H1 (cell line): ENCODE measurements at regions not wholly inside any gene's neighbourhood (a gene's known extent, or its start where the extent isn't known, plus 50 kb on each side); places are given as distances from the start of the nearest gene placed in this dataset.

Experiments
- CTCF ChIA-PET: fragments of 300-600 bp; sonication (Branson Sonifier 250); formaldehyde crosslinking; loops from one replicate; lab custom pipeline; 2021; ENCODE audit not compliant: partially characterized antibody; lab: Charles Lee
- POLR2A ChIA-PET: fragments of 300-600 bp; sonication (Branson Sonifier 250); formaldehyde crosslinking; loops from one replicate; lab custom pipeline; 2021; ENCODE audit warnings: inconsistent platforms; ENCODE audit not compliant: partially characterized antibody; lab: Charles Lee
- DNase-seq, 2 experiments: peaks; one replicate each; pipeline versions ENCODE4 v3.0.0 to v3.0.0-alpha.2; 2010 to 2022; ENCODE audit warnings: low spot score in 2 of 2, low read depth in 1 of 2, mixed read lengths in 1 of 2
- FAIRE-seq: peaks from 2 replicates; lab custom pipeline; 2011; peaks lifted over from hg19 to GRCh38; lab: Jason Lieb, UNC
- H2AFZ ChIP-seq: 2 replicates; pipeline ENCODE4 v1.8.1; 2012; ENCODE audit warnings: low read length, inconsistent platforms
- H2AK5ac ChIP-seq: 2 replicates; pipeline ENCODE4 v1.6.1; 2013; ENCODE audit warnings: low read depth, low read length
- H2BK120ac ChIP-seq: replicated peaks from 2 replicates; pipeline ENCODE3; 2013; ENCODE audit warnings: low read depth, low read length, inconsistent platforms
- H2BK12ac ChIP-seq: 2 replicates; pipeline ENCODE4 v1.6.1; 2013; ENCODE audit warnings: low read depth, low read length
- H2BK15ac ChIP-seq: 2 replicates; pipeline ENCODE4 v1.6.1; 2013; ENCODE audit warnings: low read length
- H2BK20ac ChIP-seq: 2 replicates; pipeline ENCODE4 v1.6.1; 2013; ENCODE audit warnings: low read length
- H2BK5ac ChIP-seq: 2 replicates; pipeline ENCODE4 v1.6.1; 2013; ENCODE audit warnings: low read depth, low read length
- H3K14ac ChIP-seq: 2 replicates; pipeline ENCODE4 v1.6.1; 2013; ENCODE audit warnings: inconsistent platforms; ENCODE audit not compliant: insufficient read length
- H3K18ac ChIP-seq: 2 replicates; pipeline ENCODE4 v1.6.1; 2013; ENCODE audit warnings: low read length; ENCODE audit errors: extremely low read depth
- H3K23ac ChIP-seq: 2 replicates; pipeline ENCODE4 v1.6.1; 2013; ENCODE audit warnings: inconsistent platforms; ENCODE audit not compliant: insufficient read length
- H3K23me2 ChIP-seq: 2 replicates; pipeline ENCODE4 v1.6.1; 2013; ENCODE audit warnings: low read depth, low read length
- H3K27ac ChIP-seq: 2 replicates; pipeline ENCODE4 v1.6.1; 2011; ENCODE audit warnings: low read depth, low read length, inconsistent platforms
- H3K27me3 ChIP-seq, 4 experiments: replicated peaks in 1 of 4; 1 replicate in 1 of 4; 2 replicates in 3 of 4; pipeline versions ENCODE4 v1.6.1 to v1.8.1; 2011 to 2013; ENCODE audit warnings: low read length in 3 of 4, mild to moderate bottlenecking in 3 of 4, inconsistent platforms in 2 of 4, mixed read lengths in 2 of 4, moderate library complexity in 1 of 4; ENCODE audit not compliant: control insufficient read depth in 3 of 4, insufficient read depth in 3 of 4; ENCODE audit errors: extremely low read depth in 1 of 4
- H3K36me3 ChIP-seq, 4 experiments: 2 replicates each; pipeline versions ENCODE4 v1.6.1 to v1.8.1; 2011 to 2013; ENCODE audit warnings: mild to moderate bottlenecking in 4 of 4, low read length in 3 of 4, moderate library complexity in 2 of 4, control low read depth in 1 of 4, inconsistent platforms in 1 of 4; ENCODE audit not compliant: insufficient read depth in 4 of 4, control insufficient read depth in 2 of 4
- H3K4ac ChIP-seq: replicated peaks from 2 replicates; pipeline ENCODE3; 2013; ENCODE audit warnings: low read length, low read depth, mixed read lengths, inconsistent platforms; ENCODE audit not compliant: insufficient read length
- H3K4me1 ChIP-seq, 4 experiments: replicated peaks in 1 of 4; 1 replicate in 1 of 4; 2 replicates in 3 of 4; pipeline versions ENCODE4 v1.6.1 to v1.8.1; 2011 to 2013; ENCODE audit warnings: low read length in 3 of 4, inconsistent platforms in 2 of 4, mixed read lengths in 1 of 4; ENCODE audit not compliant: insufficient read depth in 4 of 4, control insufficient read depth in 3 of 4
- H3K4me2 ChIP-seq, 2 experiments: 2 replicates each; pipeline versions ENCODE4 v1.6.1 to v1.8.1; 2011 to 2013; ENCODE audit warnings: low read depth in 2 of 2, low read length in 2 of 2, control low read depth in 1 of 2, inconsistent platforms in 1 of 2, mild to moderate bottlenecking in 1 of 2; ENCODE audit not compliant: insufficient read depth in 1 of 2
- H3K4me3 ChIP-seq, 4 experiments: fragments of 200-600, 300-600 bp in 1 of 4; sonication (generic), shearing (Covaris generic), sonication (Bioruptor Twin) in 1 of 4; 2 replicates each; pipeline versions ENCODE4 v1.5.1 to v1.8.1; 2011 to 2016; ENCODE audit warnings: low read length in 4 of 4, low read depth in 3 of 4, control low read depth in 2 of 4, inconsistent platforms in 2 of 4, mild to moderate bottlenecking in 2 of 4, mixed read lengths in 1 of 4, moderate library complexity in 1 of 4; ENCODE audit not compliant: insufficient read depth in 2 of 4; ENCODE audit errors: extremely low read depth in 1 of 4
- H3K56ac ChIP-seq: replicated peaks from 2 replicates; pipeline ENCODE3; 2013; ENCODE audit warnings: low read depth, mild to moderate bottlenecking, mixed read lengths, low read length, inconsistent platforms; ENCODE audit not compliant: insufficient read length
- H3K79me1 ChIP-seq: 2 replicates; pipeline ENCODE4 v1.6.1; 2013; ENCODE audit warnings: low read depth, low read length, control low read depth
- H3K79me2 ChIP-seq, 2 experiments: 2 replicates each; pipeline versions ENCODE4 v1.6.1 to v1.8.1; 2012 to 2013; ENCODE audit warnings: low read length in 2 of 2, mild to moderate bottlenecking in 2 of 2, inconsistent platforms in 1 of 2; ENCODE audit not compliant: insufficient read depth in 2 of 2, control insufficient read depth in 1 of 2
- H3K9ac ChIP-seq, 4 experiments: replicated peaks in 1 of 4; 1 replicate in 1 of 4; 2 replicates in 3 of 4; pipeline versions ENCODE4 v1.6.1 to v1.8.1; 2011 to 2013; ENCODE audit warnings: low read depth in 3 of 4, low read length in 3 of 4, control low read depth in 2 of 4, mild to moderate bottlenecking in 2 of 4, moderate library complexity in 2 of 4, inconsistent platforms in 1 of 4; ENCODE audit errors: extremely low read depth in 1 of 4
- H3K9me3 ChIP-seq, 2 experiments: 2 replicates each; pipeline versions ENCODE4 v1.6.1 to v1.8.1; 2012 to 2013; ENCODE audit warnings: mild to moderate bottlenecking in 2 of 2, moderate library complexity in 2 of 2, control low read depth in 1 of 2, inconsistent platforms in 1 of 2, low read depth in 1 of 2, low read length in 1 of 2, mixed read lengths in 1 of 2; ENCODE audit not compliant: insufficient read depth in 2 of 2
- H4K20me1 ChIP-seq, 2 experiments: replicated peaks in 1 of 2; 2 replicates each; pipeline versions ENCODE3 to v1.8.1; 2011 to 2013; ENCODE audit warnings: inconsistent platforms in 2 of 2, low read length in 2 of 2, mild to moderate bottlenecking in 1 of 2; ENCODE audit not compliant: insufficient read depth in 2 of 2, control insufficient read depth in 1 of 2
- H4K5ac ChIP-seq: 2 replicates; pipeline ENCODE4 v1.6.1; 2013; ENCODE audit warnings: low read length, low read depth, mixed read lengths, inconsistent platforms; ENCODE audit not compliant: insufficient read length
- H4K8ac ChIP-seq: 2 replicates; pipeline ENCODE4 v1.8.0; 2013; ENCODE audit warnings: mild to moderate bottlenecking, moderate library complexity, low read length, inconsistent platforms; ENCODE audit not compliant: insufficient read depth; ENCODE audit errors: extremely low read depth
- H4K91ac ChIP-seq: replicated peaks from 2 replicates; pipeline ENCODE3; 2013; ENCODE audit warnings: low read length, mixed read lengths, inconsistent platforms; ENCODE audit not compliant: insufficient read length
- WGBS, 2 experiments: shearing (Covaris generic) in 1 of 2; methylation state at CpG; one replicate each; pipeline versions ENCODE4 v1.1.6 to v1.1.7; 2013 to 2015; ENCODE audit warnings: low lambda C conversion rate in 2 of 2, mixed read lengths in 2 of 2, inconsistent platforms in 1 of 2, low coverage in 1 of 2, missing lambda C conversion rate in 1 of 2; ENCODE audit not compliant: insufficient replicate concordance in 2 of 2, insufficient coverage in 1 of 2, insufficient read length in 1 of 2; ENCODE audit errors: extremely low coverage in 1 of 2, missing lambda C conversion rate in 1 of 2; 5-methylcytosine and 5-hydroxymethylcytosine counted together
- TF ChIP-seq, protein P1 (sequence below): fragments of 300-600 bp; sonication (generic); IDR thresholded peaks from 2 replicates; pipeline ENCODE4 v1.7.1; 2012; ENCODE audit warnings: low read length, moderate library complexity, mild to moderate bottlenecking, inconsistent platforms; ENCODE audit not compliant: insufficient replicate concordance

DNA sequence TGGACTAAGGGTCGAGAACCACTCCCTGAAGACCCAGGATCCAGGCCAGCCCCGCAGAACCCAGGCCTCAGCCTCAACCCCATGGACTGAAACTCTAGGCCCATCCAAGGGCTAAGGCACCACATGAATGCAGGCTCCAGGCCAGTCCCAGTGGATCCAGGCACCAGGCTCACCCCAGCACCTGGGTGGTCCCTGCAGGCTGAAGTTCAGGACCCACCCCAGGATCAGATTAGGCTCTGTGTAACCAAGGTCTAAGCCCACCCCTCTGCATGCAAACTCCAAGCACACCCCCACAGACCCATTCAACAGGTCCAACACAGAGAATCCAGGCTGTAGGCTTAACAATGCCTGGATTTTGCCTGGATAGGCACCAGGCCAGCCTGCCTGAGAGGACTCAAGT, 1876.2 kb downstream of the PCDH9 start:
- Histone ChIP-seq H3K4me3 (no peak overlapping the region), H4K8ac (no peak overlapping the region; the same call in 1 of the 2 replicates), H4K20me1 (no peaks in the 10 kb centered on the region), H3K27ac (no peak overlapping the region), H3K79me1 (no peaks in the 10 kb centered on the region), H3K79me2 (no peaks in the 10 kb centered on the region), H2BK5ac (no peak overlapping the region), H3K36me3 (no peaks in the 10 kb centered on the region), H3K4ac (no peak overlapping the region), H3K27me3 (no peaks in the 10 kb centered on the region), H3K18ac (no peak overlapping the region), H4K91ac (no peak overlapping the region), H4K5ac (no peak overlapping the region), H3K56ac (no peak overlapping the region), H2BK12ac (no peak overlapping the region), H3K14ac (no peak overlapping the region), H2AFZ (no peak overlapping the region), H2AK5ac (no peak overlapping the region), H3K9me3 (no peaks in the 10 kb centered on the region; a peak in 1 of 4 replicates), H2BK20ac (no peak overlapping the region), H3K23ac (no peak overlapping the region), H2BK15ac (no peak overlapping the region), H3K4me1 (no peaks in the 10 kb centered on the region), H3K23me2 (no peaks in the 10 kb centered on the region), H3K9ac (no peak overlapping the region), H3K4me2 (no peak overlapping the region), H2BK120ac (no peak overlapping the region)
- 71% methylated on average over 2 of the region's 2 CpGs; no CpG with 5 or more reads in 1 of the 2 experiments for WGBS, 2 experiments
- ChIA-PET POLR2A (no interaction called here), CTCF (no interaction called here)
- DNase-seq, result no peak
- FAIRE-seq, result no peak
- TF ChIP-seq, protein P1, sequence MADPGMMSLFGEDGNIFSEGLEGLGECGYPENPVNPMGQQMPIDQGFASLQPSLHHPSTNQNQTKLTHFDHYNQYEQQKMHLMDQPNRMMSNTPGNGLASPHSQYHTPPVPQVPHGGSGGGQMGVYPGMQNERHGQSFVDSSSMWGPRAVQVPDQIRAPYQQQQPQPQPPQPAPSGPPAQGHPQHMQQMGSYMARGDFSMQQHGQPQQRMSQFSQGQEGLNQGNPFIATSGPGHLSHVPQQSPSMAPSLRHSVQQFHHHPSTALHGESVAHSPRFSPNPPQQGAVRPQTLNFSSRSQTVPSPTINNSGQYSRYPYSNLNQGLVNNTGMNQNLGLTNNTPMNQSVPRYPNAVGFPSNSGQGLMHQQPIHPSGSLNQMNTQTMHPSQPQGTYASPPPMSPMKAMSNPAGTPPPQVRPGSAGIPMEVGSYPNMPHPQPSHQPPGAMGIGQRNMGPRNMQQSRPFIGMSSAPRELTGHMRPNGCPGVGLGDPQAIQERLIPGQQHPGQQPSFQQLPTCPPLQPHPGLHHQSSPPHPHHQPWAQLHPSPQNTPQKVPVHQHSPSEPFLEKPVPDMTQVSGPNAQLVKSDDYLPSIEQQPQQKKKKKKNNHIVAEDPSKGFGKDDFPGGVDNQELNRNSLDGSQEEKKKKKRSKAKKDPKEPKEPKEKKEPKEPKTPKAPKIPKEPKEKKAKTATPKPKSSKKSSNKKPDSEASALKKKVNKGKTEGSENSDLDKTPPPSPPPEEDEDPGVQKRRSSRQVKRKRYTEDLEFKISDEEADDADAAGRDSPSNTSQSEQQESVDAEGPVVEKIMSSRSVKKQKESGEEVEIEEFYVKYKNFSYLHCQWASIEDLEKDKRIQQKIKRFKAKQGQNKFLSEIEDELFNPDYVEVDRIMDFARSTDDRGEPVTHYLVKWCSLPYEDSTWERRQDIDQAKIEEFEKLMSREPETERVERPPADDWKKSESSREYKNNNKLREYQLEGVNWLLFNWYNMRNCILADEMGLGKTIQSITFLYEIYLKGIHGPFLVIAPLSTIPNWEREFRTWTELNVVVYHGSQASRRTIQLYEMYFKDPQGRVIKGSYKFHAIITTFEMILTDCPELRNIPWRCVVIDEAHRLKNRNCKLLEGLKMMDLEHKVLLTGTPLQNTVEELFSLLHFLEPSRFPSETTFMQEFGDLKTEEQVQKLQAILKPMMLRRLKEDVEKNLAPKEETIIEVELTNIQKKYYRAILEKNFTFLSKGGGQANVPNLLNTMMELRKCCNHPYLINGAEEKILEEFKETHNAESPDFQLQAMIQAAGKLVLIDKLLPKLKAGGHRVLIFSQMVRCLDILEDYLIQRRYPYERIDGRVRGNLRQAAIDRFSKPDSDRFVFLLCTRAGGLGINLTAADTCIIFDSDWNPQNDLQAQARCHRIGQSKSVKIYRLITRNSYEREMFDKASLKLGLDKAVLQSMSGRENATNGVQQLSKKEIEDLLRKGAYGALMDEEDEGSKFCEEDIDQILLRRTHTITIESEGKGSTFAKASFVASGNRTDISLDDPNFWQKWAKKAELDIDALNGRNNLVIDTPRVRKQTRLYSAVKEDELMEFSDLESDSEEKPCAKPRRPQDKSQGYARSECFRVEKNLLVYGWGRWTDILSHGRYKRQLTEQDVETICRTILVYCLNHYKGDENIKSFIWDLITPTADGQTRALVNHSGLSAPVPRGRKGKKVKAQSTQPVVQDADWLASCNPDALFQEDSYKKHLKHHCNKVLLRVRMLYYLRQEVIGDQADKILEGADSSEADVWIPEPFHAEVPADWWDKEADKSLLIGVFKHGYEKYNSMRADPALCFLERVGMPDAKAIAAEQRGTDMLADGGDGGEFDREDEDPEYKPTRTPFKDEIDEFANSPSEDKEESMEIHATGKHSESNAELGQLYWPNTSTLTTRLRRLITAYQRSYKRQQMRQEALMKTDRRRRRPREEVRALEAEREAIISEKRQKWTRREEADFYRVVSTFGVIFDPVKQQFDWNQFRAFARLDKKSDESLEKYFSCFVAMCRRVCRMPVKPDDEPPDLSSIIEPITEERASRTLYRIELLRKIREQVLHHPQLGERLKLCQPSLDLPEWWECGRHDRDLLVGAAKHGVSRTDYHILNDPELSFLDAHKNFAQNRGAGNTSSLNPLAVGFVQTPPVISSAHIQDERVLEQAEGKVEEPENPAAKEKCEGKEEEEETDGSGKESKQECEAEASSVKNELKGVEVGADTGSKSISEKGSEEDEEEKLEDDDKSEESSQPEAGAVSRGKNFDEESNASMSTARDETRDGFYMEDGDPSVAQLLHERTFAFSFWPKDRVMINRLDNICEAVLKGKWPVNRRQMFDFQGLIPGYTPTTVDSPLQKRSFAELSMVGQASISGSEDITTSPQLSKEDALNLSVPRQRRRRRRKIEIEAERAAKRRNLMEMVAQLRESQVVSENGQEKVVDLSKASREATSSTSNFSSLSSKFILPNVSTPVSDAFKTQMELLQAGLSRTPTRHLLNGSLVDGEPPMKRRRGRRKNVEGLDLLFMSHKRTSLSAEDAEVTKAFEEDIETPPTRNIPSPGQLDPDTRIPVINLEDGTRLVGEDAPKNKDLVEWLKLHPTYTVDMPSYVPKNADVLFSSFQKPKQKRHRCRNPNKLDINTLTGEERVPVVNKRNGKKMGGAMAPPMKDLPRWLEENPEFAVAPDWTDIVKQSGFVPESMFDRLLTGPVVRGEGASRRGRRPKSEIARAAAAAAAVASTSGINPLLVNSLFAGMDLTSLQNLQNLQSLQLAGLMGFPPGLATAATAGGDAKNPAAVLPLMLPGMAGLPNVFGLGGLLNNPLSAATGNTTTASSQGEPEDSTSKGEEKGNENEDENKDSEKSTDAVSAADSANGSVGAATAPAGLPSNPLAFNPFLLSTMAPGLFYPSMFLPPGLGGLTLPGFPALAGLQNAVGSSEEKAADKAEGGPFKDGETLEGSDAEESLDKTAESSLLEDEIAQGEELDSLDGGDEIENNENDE, result no peak
